HEK293 (cell line): ENCODE measurements at regions not wholly inside any gene's neighbourhood (a gene's known extent, or its start where the extent isn't known, plus 50 kb on each side); places are given as distances from the start of the nearest gene placed in this dataset.

Source experiments
- CTCF ChIA-PET: fragments of 350-600 bp; formaldehyde crosslinking; extraction: SDS; loops from one replicate; lab custom pipeline; 2021; ENCODE audit warnings: antibody characterized with exemption; lab: Yijun Ruan, JAX
- POLR2A ChIA-PET: fragments of 300-600 bp; formaldehyde crosslinking; extraction: SDS; loops from one replicate; lab custom pipeline; 2020; ENCODE audit warnings: antibody characterized with exemption, inconsistent platforms; lab: Yijun Ruan, JAX
- H3K27ac ChIP-seq: fragments of 200-500 bp; sonication (Bioruptor generic); 2 replicates; pipeline ENCODE4 v1.5.1; 2014; ENCODE audit warnings: low read depth, low read length, control low read depth, inconsistent platforms; ENCODE audit errors: extremely low read depth
- H3K36me3 ChIP-seq, 2 experiments: fragments of 200-500 bp in 1 of 2; sonication (Bioruptor generic) in 1 of 2; 1 replicate in 1 of 2; 2 replicates in 1 of 2; pipeline ENCODE4 v1.5.1; 2014 to 2017; ENCODE audit warnings: inconsistent platforms in 2 of 2, low read length in 2 of 2; ENCODE audit not compliant: control insufficient read depth in 2 of 2, insufficient read depth in 1 of 2
- H3K4me1 ChIP-seq: fragments of 200-500 bp; sonication (Bioruptor generic); 2 replicates; pipeline ENCODE4 v1.5.1; 2014; ENCODE audit warnings: mild to moderate bottlenecking, low read length, inconsistent platforms; ENCODE audit not compliant: control insufficient read depth, insufficient read depth
- H3K4me3 ChIP-seq: 2 replicates; pipeline ENCODE4 v1.5.1; 2011; ENCODE audit warnings: low read depth, mild to moderate bottlenecking, control low read depth, low read length, moderate library complexity
- H3K9me3 ChIP-seq: fragments of 200-500 bp; sonication (Bioruptor generic); 2 replicates; pipeline ENCODE4 v1.5.1; 2014; ENCODE audit warnings: low read depth, low read length, inconsistent platforms; ENCODE audit not compliant: control insufficient read depth, insufficient read depth
- BCL11B ChIP-seq: fragments of 450-650 bp; formaldehyde crosslinking; IDR thresholded peaks from 2 replicates; pipeline ENCODE4 v1.5.1; 2016; ENCODE audit warnings: low read depth, missing biosample characterization, missing genetic modification characterization
- GFI1B ChIP-seq: fragments of 450-650 bp; formaldehyde crosslinking; IDR thresholded peaks from 2 replicates; pipeline ENCODE4 v1.5.1; 2016; ENCODE audit warnings: missing biosample characterization, missing genetic modification characterization
- HOXD13 ChIP-seq: sonication (generic); formaldehyde crosslinking; IDR thresholded peaks from 2 replicates; pipeline ENCODE4 v1.8.0; 2022; ENCODE audit warnings: missing genetic modification reagents, borderline replicate concordance
- KLF10 ChIP-seq: fragments of 450-650 bp; IDR thresholded peaks from 2 replicates; pipeline ENCODE4 v1.5.1; 2018; ENCODE audit warnings: missing biosample characterization, mild to moderate bottlenecking, missing genetic modification characterization
- KLF9 ChIP-seq: fragments of 450-650 bp; formaldehyde crosslinking; IDR thresholded peaks from 2 replicates; pipeline ENCODE4 v1.5.1; 2016; ENCODE audit warnings: missing biosample characterization, missing genetic modification characterization, low read depth
- YY2 ChIP-seq: fragments of 450-650 bp; formaldehyde crosslinking; IDR thresholded peaks from 2 replicates; pipeline ENCODE4 v1.5.1; 2016; ENCODE audit warnings: missing biosample characterization, missing genetic modification characterization
- ZFP41 ChIP-seq: fragments of 450-650 bp; formaldehyde crosslinking; IDR thresholded peaks from 2 replicates; pipeline ENCODE4 v1.5.1; 2016; ENCODE audit warnings: missing biosample characterization, missing genetic modification characterization, borderline replicate concordance
- ZNF121 ChIP-seq: fragments of 450-650 bp; formaldehyde crosslinking; IDR thresholded peaks from 2 replicates; pipeline ENCODE4 v1.5.1; 2016; ENCODE audit warnings: missing biosample characterization, missing genetic modification characterization
- ZNF146 ChIP-seq: fragments of 450-650 bp; formaldehyde crosslinking; IDR thresholded peaks from 2 replicates; pipeline ENCODE4 v1.5.1; 2016; ENCODE audit warnings: missing biosample characterization, missing genetic modification characterization
- ZNF157 ChIP-seq: fragments of 450-650 bp; formaldehyde crosslinking; IDR thresholded peaks from 2 replicates; pipeline ENCODE4 v1.5.1; 2016; ENCODE audit warnings: missing biosample characterization, missing genetic modification characterization
- ZNF341 ChIP-seq: fragments of 450-650 bp; formaldehyde crosslinking; IDR thresholded peaks from 2 replicates; pipeline ENCODE4; 2016; ENCODE audit warnings: low read depth, missing biosample characterization, missing genetic modification characterization
- ZNF48 ChIP-seq: fragments of 450-650 bp; formaldehyde crosslinking; IDR thresholded peaks from 2 replicates; pipeline ENCODE4 v1.5.1; 2016; ENCODE audit warnings: missing biosample characterization, missing genetic modification characterization
- ZNF501 ChIP-seq: fragments of 450-650 bp; formaldehyde crosslinking; IDR thresholded peaks from 2 replicates; pipeline ENCODE4 v1.5.1; 2016; ENCODE audit warnings: missing biosample characterization, missing genetic modification characterization
- ZNF514 ChIP-seq: fragments of 450-650 bp; formaldehyde crosslinking; IDR thresholded peaks from 2 replicates; pipeline ENCODE4 v1.5.1; 2016; ENCODE audit warnings: missing biosample characterization, missing genetic modification characterization
- ZNF530 ChIP-seq: fragments of 450-650 bp; formaldehyde crosslinking; IDR thresholded peaks from 2 replicates; pipeline ENCODE4 v1.5.1; 2016; ENCODE audit warnings: low read depth, missing biosample characterization, missing genetic modification characterization
- ZNF585B ChIP-seq: fragments of 450-650 bp; formaldehyde crosslinking; IDR thresholded peaks from 2 replicates; pipeline ENCODE4 v1.5.1; 2016; ENCODE audit warnings: missing biosample characterization, missing genetic modification characterization
- ZNF621 ChIP-seq: fragments of 450-650 bp; formaldehyde crosslinking; IDR thresholded peaks from 2 replicates; pipeline ENCODE4 v1.5.1; 2017; ENCODE audit warnings: missing biosample characterization, missing genetic modification characterization
- ZNF701 ChIP-seq: fragments of 450-650 bp; formaldehyde crosslinking; IDR thresholded peaks from 2 replicates; pipeline ENCODE4 v1.5.1; 2016; ENCODE audit warnings: missing biosample characterization, missing genetic modification characterization
- TF ChIP-seq, protein P1 (sequence below): fragments of 450-650 bp; formaldehyde crosslinking; IDR thresholded peaks from 2 replicates; pipeline ENCODE4 v1.5.1; 2016; ENCODE audit warnings: missing biosample characterization, missing genetic modification characterization
- TF ChIP-seq, protein P2 (sequence below): fragments of 450-650 bp; formaldehyde crosslinking; IDR thresholded peaks from 2 replicates; pipeline ENCODE4 v1.5.1; 2017; ENCODE audit warnings: missing biosample characterization, missing genetic modification characterization
- TF ChIP-seq, protein P3 (sequence below): fragments of 450-650 bp; formaldehyde crosslinking; IDR thresholded peaks from 2 replicates; pipeline ENCODE4 v1.5.1; 2016; ENCODE audit warnings: missing biosample characterization, missing genetic modification characterization
- TF ChIP-seq, protein P4 (sequence below): fragments of 450-650 bp; formaldehyde crosslinking; IDR thresholded peaks from 2 replicates; pipeline ENCODE4 v1.5.1; 2016; ENCODE audit warnings: missing biosample characterization, missing genetic modification characterization
- TF ChIP-seq, protein P5 (sequence below): fragments of 450-650 bp; formaldehyde crosslinking; IDR thresholded peaks from 2 replicates; pipeline ENCODE4 v1.5.1; 2016; ENCODE audit warnings: missing biosample characterization, missing genetic modification characterization, borderline replicate concordance

DNA sequence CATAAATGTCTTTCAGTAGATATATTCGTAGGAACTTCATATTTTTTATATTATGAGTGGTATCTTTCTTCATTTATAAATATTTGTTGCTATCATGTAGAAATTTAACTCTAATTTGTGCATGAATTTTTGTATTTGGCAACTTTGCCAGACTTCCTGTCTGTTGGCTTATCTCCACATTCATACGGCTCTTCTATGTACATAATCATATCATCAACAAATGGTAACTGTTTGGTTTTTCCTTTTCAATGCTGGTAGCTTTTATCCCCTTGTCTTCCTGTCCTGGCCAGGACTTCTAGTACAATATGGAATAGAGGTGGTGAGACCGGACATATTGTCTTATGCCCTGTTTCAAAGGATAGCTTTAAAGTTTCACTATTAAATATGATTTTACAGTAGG, 132.3 kb upstream of the COL5A1 start:
- Histone ChIP-seq H3K36me3 (no peaks in the 10 kb centered on the region), H3K9me3 (no peaks in the 10 kb centered on the region), H3K4me1 (no peaks in the 10 kb centered on the region), H3K4me3 (no peak overlapping the region), H3K27ac (no peak overlapping the region)
- ChIA-PET CTCF (interaction anchor here (0.6 to 1.3 kb wide), 3 partner anchors 32 to 103 kb away, joined by 3 to 5 read pairs (median 3); no protein-coding TSS in a partner anchor), POLR2A (no interaction called here)
- TF ChIP-seq BCL11B (no peak), KLF9 (tag by site-specific recombination) (no peak), ZNF514 (tag by site-specific recombination) (no peak), GFI1B (tag by site-specific recombination) (no peak), ZNF121 (tag by site-specific recombination) (no peak), ZFP41 (tag by site-specific recombination) (no peak), KLF10 (no peak), ZNF146 (no peak), ZNF501 (no peak), ZNF701 (tag by site-specific recombination) (no peak), ZNF157 (tag by site-specific recombination) (no peak)
- TF ChIP-seq, protein P1, sequence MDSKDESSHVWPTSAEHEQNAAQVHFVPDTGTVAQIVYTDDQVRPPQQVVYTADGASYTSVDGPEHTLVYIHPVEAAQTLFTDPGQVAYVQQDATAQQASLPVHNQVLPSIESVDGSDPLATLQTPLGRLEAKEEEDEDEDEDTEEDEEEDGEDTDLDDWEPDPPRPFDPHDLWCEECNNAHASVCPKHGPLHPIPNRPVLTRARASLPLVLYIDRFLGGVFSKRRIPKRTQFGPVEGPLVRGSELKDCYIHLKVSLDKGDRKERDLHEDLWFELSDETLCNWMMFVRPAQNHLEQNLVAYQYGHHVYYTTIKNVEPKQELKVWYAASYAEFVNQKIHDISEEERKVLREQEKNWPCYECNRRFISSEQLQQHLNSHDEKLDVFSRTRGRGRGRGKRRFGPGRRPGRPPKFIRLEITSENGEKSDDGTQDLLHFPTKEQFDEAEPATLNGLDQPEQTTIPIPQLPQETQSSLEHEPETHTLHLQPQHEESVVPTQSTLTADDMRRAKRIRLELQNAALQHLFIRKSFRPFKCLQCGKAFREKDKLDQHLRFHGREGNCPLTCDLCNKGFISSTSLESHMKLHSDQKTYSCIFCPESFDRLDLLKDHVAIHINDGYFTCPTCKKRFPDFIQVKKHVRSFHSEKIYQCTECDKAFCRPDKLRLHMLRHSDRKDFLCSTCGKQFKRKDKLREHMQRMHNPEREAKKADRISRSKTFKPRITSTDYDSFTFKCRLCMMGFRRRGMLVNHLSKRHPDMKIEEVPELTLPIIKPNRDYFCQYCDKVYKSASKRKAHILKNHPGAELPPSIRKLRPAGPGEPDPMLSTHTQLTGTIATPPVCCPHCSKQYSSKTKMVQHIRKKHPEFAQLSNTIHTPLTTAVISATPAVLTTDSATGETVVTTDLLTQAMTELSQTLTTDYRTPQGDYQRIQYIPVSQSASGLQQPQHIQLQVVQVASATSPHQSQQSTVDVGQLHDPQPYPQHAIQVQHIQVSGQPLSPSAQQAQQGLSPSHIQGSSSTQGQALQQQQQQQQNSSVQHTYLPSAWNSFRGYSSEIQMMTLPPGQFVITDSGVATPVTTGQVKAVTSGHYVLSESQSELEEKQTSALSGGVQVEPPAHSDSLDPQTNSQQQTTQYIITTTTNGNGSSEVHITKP, result no peak
- TF ChIP-seq, protein P2, sequence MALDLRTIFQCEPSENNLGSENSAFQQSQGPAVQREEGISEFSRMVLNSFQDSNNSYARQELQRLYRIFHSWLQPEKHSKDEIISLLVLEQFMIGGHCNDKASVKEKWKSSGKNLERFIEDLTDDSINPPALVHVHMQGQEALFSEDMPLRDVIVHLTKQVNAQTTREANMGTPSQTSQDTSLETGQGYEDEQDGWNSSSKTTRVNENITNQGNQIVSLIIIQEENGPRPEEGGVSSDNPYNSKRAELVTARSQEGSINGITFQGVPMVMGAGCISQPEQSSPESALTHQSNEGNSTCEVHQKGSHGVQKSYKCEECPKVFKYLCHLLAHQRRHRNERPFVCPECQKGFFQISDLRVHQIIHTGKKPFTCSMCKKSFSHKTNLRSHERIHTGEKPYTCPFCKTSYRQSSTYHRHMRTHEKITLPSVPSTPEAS, result no peak
- TF ChIP-seq, protein P3, sequence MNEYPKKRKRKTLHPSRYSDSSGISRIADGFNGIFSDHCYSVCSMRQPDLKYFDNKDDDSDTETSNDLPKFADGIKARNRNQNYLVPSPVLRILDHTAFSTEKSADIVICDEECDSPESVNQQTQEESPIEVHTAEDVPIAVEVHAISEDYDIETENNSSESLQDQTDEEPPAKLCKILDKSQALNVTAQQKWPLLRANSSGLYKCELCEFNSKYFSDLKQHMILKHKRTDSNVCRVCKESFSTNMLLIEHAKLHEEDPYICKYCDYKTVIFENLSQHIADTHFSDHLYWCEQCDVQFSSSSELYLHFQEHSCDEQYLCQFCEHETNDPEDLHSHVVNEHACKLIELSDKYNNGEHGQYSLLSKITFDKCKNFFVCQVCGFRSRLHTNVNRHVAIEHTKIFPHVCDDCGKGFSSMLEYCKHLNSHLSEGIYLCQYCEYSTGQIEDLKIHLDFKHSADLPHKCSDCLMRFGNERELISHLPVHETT, result no peak

DNA sequence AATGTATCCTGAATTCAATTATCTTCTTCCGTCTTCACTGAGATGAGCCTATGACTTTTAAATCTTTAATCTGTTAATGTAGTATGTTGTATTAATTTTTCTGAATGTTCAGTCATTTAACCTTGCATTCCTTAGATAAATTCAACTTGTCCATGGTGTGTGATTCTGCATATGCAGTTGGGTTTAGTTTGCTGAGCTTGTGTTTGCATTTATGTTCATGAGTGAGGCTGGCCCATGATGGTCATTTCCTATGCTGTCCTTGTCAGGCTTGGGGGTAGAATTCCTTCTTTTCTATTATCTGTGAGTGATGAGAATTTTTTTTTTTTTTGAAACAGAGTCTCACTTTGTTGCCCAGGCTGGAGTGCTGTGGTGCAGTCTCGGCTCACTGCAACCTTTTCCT, 131.8 kb upstream of the COL5A1 start:
- ChIA-PET POLR2A (no interaction called here), CTCF (interaction anchor here (0.6 to 1.3 kb wide), 3 partner anchors 33 to 102 kb away, joined by 3 to 5 read pairs (median 3); no protein-coding TSS in a partner anchor)
- H3K4me3 ChIP-seq, result no peak overlapping the region
- no peaks in the 10 kb centered on the region for H3K4me1 ChIP-seq
- no peaks in the 10 kb centered on the region for H3K36me3 ChIP-seq
- no peaks in the 10 kb centered on the region for H3K9me3 ChIP-seq
- no peak overlapping the region for H3K27ac ChIP-seq
- TF ChIP-seq ZNF621 (no peak), YY2 (tag by site-specific recombination) (no peak), ZNF585B (tag by site-specific recombination) (no peak), ZNF341 (no peak), ZNF48 (tag by site-specific recombination) (no peak), ZNF530 (tag by site-specific recombination) (no peak), HOXD13 (CRISPR knock-in tag) (no peak)
- TF ChIP-seq, protein P4, sequence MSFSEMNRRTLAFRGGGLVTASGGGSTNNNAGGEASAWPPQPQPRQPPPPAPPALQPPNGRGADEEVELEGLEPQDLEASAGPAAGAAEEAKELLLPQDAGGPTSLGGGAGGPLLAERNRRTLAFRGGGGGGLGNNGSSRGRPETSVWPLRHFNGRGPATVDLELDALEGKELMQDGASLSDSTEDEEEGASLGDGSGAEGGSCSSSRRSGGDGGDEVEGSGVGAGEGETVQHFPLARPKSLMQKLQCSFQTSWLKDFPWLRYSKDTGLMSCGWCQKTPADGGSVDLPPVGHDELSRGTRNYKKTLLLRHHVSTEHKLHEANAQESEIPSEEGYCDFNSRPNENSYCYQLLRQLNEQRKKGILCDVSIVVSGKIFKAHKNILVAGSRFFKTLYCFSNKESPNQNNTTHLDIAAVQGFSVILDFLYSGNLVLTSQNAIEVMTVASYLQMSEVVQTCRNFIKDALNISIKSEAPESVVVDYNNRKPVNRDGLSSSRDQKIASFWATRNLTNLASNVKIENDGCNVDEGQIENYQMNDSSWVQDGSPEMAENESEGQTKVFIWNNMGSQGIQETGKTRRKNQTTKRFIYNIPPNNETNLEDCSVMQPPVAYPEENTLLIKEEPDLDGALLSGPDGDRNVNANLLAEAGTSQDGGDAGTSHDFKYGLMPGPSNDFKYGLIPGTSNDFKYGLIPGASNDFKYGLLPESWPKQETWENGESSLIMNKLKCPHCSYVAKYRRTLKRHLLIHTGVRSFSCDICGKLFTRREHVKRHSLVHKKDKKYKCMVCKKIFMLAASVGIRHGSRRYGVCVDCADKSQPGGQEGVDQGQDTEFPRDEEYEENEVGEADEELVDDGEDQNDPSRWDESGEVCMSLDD (tag by site-specific recombination), result no peak
- TF ChIP-seq, protein P2, result no peak
- TF ChIP-seq, protein P5, sequence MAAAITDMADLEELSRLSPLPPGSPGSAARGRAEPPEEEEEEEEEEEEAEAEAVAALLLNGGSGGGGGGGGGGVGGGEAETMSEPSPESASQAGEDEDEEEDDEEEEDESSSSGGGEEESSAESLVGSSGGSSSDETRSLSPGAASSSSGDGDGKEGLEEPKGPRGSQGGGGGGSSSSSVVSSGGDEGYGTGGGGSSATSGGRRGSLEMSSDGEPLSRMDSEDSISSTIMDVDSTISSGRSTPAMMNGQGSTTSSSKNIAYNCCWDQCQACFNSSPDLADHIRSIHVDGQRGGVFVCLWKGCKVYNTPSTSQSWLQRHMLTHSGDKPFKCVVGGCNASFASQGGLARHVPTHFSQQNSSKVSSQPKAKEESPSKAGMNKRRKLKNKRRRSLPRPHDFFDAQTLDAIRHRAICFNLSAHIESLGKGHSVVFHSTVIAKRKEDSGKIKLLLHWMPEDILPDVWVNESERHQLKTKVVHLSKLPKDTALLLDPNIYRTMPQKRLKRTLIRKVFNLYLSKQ (tag by site-specific recombination), result no peak
